K562 (cell line): ENCODE measurements at regions not wholly inside any gene's neighbourhood (a gene's known extent, or its start where the extent isn't known, plus 50 kb on each side); places are given as distances from the start of the nearest gene placed in this dataset.

Source experiments
- ATAC-seq: fragments of 200-7000 bp; cut with Tn5 transposase; 3 replicates; pipeline ENCODE4 v1.9.1; 2020; ENCODE audit warnings: moderate library complexity
- BruUV-seq: library from RNA; stranded (reverse); fragments of 400-500 nt; replicated peaks from 2 replicates; lab custom pipeline; 2021; lab: Mats Ljungman, UMichigan
- CTCF ChIA-PET: fragments of 300-600 bp; formaldehyde crosslinking; extraction: SDS; loops from one replicate; lab custom pipeline; 2021; ENCODE audit warnings: low intra/inter-chr PET ratio; lab: Yijun Ruan, JAX
- POLR2A ChIA-PET: fragments of 300-600, 350-650 bp; sonication (Branson Sonifier 250); formaldehyde crosslinking; extraction: SDS; loops from one replicate; lab custom pipeline; 2021; ENCODE audit warnings: antibody characterized with exemption, inconsistent platforms; lab: Yijun Ruan, JAX
- DNase-seq, 4 experiments: peaks; one replicate each; pipeline versions ENCODE4 v3.0.0 to v3.0.0-alpha.2; 2011 to 2018; ENCODE audit warnings: low spot score in 3 of 4, mixed read lengths in 3 of 4; ENCODE audit errors: extremely low read depth in 1 of 4
- FAIRE-seq: peaks from 2 replicates; lab custom pipeline; 2011; peaks lifted over from hg19 to GRCh38; lab: Jason Lieb, UNC
- H2AFZ ChIP-seq: 2 replicates; pipeline ENCODE4 v1.6.0; 2011; ENCODE audit warnings: low read depth, low read length, control low read depth, inconsistent platforms
- H3K27ac ChIP-seq: fragments of 200-600 bp; 3 replicates; pipeline ENCODE4 v1.8.0; 2011; ENCODE audit warnings: low read depth, mild to moderate bottlenecking, control low read depth, inconsistent platforms, low read length, moderate library complexity, mixed read lengths; ENCODE audit errors: extremely low read depth
- H3K27me3 ChIP-seq, 2 experiments: fragments of 300-600 bp in 1 of 2; 2 replicates in 1 of 2; 3 replicates in 1 of 2; pipeline versions ENCODE4 v1.6.0 to v1.8.0; 2011; ENCODE audit warnings: inconsistent platforms in 2 of 2, low read length in 2 of 2, mild to moderate bottlenecking in 1 of 2, mixed read lengths in 1 of 2, moderate library complexity in 1 of 2; ENCODE audit not compliant: control insufficient read depth in 2 of 2, insufficient read depth in 2 of 2
- H3K36me3 ChIP-seq: fragments of 300-600 bp; 3 replicates; pipeline ENCODE4 v1.8.0; 2011; ENCODE audit warnings: mild to moderate bottlenecking, low read length, inconsistent platforms; ENCODE audit not compliant: control insufficient read depth, insufficient read depth
- H3K4me1 ChIP-seq, 2 experiments: fragments of 200-600 bp in 1 of 2; replicated peaks in 1 of 2; 2 replicates in 1 of 2; 3 replicates in 1 of 2; pipeline versions ENCODE4 v1.5.1 to v1.8.0; 2011; ENCODE audit warnings: inconsistent platforms in 2 of 2, low read length in 2 of 2, mild to moderate bottlenecking in 1 of 2, mixed read lengths in 1 of 2, moderate library complexity in 1 of 2; ENCODE audit not compliant: control insufficient read depth in 2 of 2, insufficient read depth in 2 of 2
- H3K4me2 ChIP-seq: 2 replicates; pipeline ENCODE4 v1.6.1; 2011; ENCODE audit warnings: low read length, control low read depth, inconsistent platforms, mixed read lengths; ENCODE audit not compliant: insufficient read depth
- H3K4me3 ChIP-seq: fragments of 200-600 bp; sonication (generic), shearing (Covaris generic); 2 replicates; pipeline ENCODE4 v1.5.1; 2016; ENCODE audit warnings: control low read depth, inconsistent platforms
- H3K79me2 ChIP-seq: fragments of 200-600 bp; 3 replicates; pipeline ENCODE4 v1.8.0; 2011; ENCODE audit warnings: low read length, inconsistent platforms; ENCODE audit not compliant: control insufficient read depth, insufficient read depth
- H3K9ac ChIP-seq, 2 experiments: 2 replicates each; pipeline versions ENCODE4 v1.6.0 to v1.6.1; 2011; ENCODE audit warnings: low read depth in 2 of 2, low read length in 2 of 2, control low read depth in 1 of 2, inconsistent platforms in 1 of 2, mild to moderate bottlenecking in 1 of 2, mixed read lengths in 1 of 2; ENCODE audit not compliant: insufficient read depth in 1 of 2
- H3K9me1 ChIP-seq: one replicate; pipeline ENCODE4 v1.6.0; 2011; ENCODE audit warnings: inconsistent platforms, mild to moderate bottlenecking, low read length, moderate library complexity; ENCODE audit not compliant: control insufficient read depth, insufficient read depth
- H3K9me3 ChIP-seq: replicated peaks from 2 replicates; pipeline ENCODE4 v1.5.1; 2011; ENCODE audit warnings: low read depth, low read length, inconsistent platforms; ENCODE audit not compliant: control insufficient read depth, insufficient read depth
- H4K20me1 ChIP-seq: replicated peaks from 2 replicates; pipeline ENCODE4 v1.6.1; 2011; ENCODE audit warnings: low read length, inconsistent platforms, mixed read lengths; ENCODE audit not compliant: control insufficient read depth, insufficient read depth
- ATF6 ChIP-seq: sonication (generic); formaldehyde crosslinking; IDR thresholded peaks from 2 replicates; pipeline ENCODE4 v1.4.0; 2020; ENCODE audit warnings: mild to moderate bottlenecking, missing genetic modification reagents
- E2F8 ChIP-seq: fragments of 450-650 bp; IDR thresholded peaks from 2 replicates; pipeline ENCODE4 v1.7.1; 2018; ENCODE audit warnings: mild to moderate bottlenecking, low read depth; ENCODE audit not compliant: partially characterized antibody
- ELF4 ChIP-seq: fragments of 450-650 bp; formaldehyde crosslinking; IDR thresholded peaks from 2 replicates; pipeline ENCODE4 v1.4.0; 2022; ENCODE audit warnings: missing genetic modification characterization
- ELK1 ChIP-seq: sonication (generic); formaldehyde crosslinking; IDR thresholded peaks from 2 replicates; pipeline ENCODE4 v1.8.1; 2022; ENCODE audit warnings: missing genetic modification reagents
- EP400 ChIP-seq: fragments of 450-650 bp; IDR thresholded peaks from 2 replicates; pipeline ENCODE4 v1.6.1; 2017; ENCODE audit warnings: antibody characterized with exemption, mild to moderate bottlenecking, moderate library complexity
- FOXJ2 ChIP-seq: fragments of 200-800 bp; sonication (Bioruptor generic); IDR thresholded peaks from 2 replicates; pipeline ENCODE4 v1.6.1; 2016; ENCODE audit warnings: missing genetic modification characterization, missing compliant biosample characterization
- LARP7 ChIP-seq: fragments of 450-650 bp; IDR thresholded peaks from 2 replicates; pipeline ENCODE4 v1.6.1; 2016
- MEF2A ChIP-seq: IDR thresholded peaks from 2 replicates; pipeline ENCODE4 v1.6.1; 2011; ENCODE audit warnings: low read depth, mild to moderate bottlenecking, low read length, moderate library complexity; ENCODE audit not compliant: control insufficient read depth
- MEIS2 ChIP-seq: fragments of 450-650 bp; IDR thresholded peaks from 2 replicates; pipeline ENCODE4 v1.6.1; 2014; ENCODE audit warnings: mild to moderate bottlenecking; ENCODE audit not compliant: partially characterized antibody
- MTA1 ChIP-seq: fragments of 450-650 bp; IDR thresholded peaks from 2 replicates; pipeline ENCODE4 v1.6.1; 2017; ENCODE audit warnings: borderline replicate concordance
- NCOA4 ChIP-seq: fragments of 450-650 bp; IDR thresholded peaks from 2 replicates; pipeline ENCODE4 v1.6.1; 2018; ENCODE audit warnings: mild to moderate bottlenecking; ENCODE audit not compliant: partially characterized antibody
- RCOR1 ChIP-seq, 2 experiments: IDR thresholded peaks; 2 replicates each; pipeline ENCODE4 v1.6.1; 2012; ENCODE audit warnings: low read depth in 2 of 2, low read length in 2 of 2, borderline replicate concordance in 1 of 2, improper control_type of control experiment in 1 of 2
- TRIM28 ChIP-seq: fragments of 450-650 bp; IDR thresholded peaks from 2 replicates; pipeline ENCODE4 v1.6.1; 2017
- ZBTB43 ChIP-seq: sonication (generic); formaldehyde crosslinking; IDR thresholded peaks from 2 replicates; pipeline ENCODE4 v1.8.0; 2023; ENCODE audit warnings: mild to moderate bottlenecking, missing genetic modification reagents
- ZNF445 ChIP-seq: fragments of 250-450 bp; sonication (Bioruptor Pico); IDR thresholded peaks from 2 replicates; pipeline ENCODE4 v1.4.0; 2020; ENCODE audit warnings: low read depth, mild to moderate bottlenecking, moderate library complexity
- WGBS: fragments of 100-300 bp; shearing (Covaris generic); methylation state at CpG from one replicate; pipeline ENCODE4 v1.1.6; 2016; ENCODE audit warnings: low coverage, mixed read lengths; ENCODE audit not compliant: insufficient coverage; ENCODE audit errors: missing lambda C conversion rate; 5-methylcytosine and 5-hydroxymethylcytosine counted together
- in situ Hi-C: fragments of 300-500 bp; cut with MboI; formaldehyde crosslinking; loops from 4 replicates; pipeline ENCODE4 v1.15.0; 2018; ENCODE audit warnings: inconsistent platforms, mixed read lengths
- intact Hi-C: fragments of 100-400 bp; cut with micrococcal nuclease; formaldehyde crosslinking; loops from 2 replicates; pipeline ENCODE4 v1.14.2; 2022

GRCh38 chr2:226159875-226160479 is 639.6 kb downstream of the IRS1 start:
- no peaks in the 10 kb centered on the region for H3K9me1 ChIP-seq
- ChIA-PET CTCF (no interaction called here), POLR2A (no interaction called here)
- FAIRE-seq, result no peak
- intact Hi-C loops (no loop called here), in situ Hi-C loops (no loop called here)
- no TSS peak for BruUV-seq
- H3K4me1 ChIP-seq, result no peaks in the 10 kb centered on the region
- H3K4me2 ChIP-seq, result no peak overlapping the region
- no peak overlapping the region for H3K9ac ChIP-seq
- H3K9me3 ChIP-seq, result no peaks in the 10 kb centered on the region
- DNase-seq, result no peak
- 0% methylated on average over 4 of the region's 4 CpGs for WGBS
- no peaks in the 10 kb centered on the region for H3K27me3 ChIP-seq
- H3K79me2 ChIP-seq, result no peaks in the 10 kb centered on the region
- TF ChIP-seq TRIM28 (no peak), FOXJ2 (tag) (no peak), ELK1 (CRISPR knock-in tag) (no peak), RCOR1 (IDR thresholded peaks at IDR 0.05; ENCODE audit: borderline replicate concordance in 1 of 2, low read depth in 2 of 2, low read length in 2 of 2) (no peak), MEIS2 (no peak), ELF4 (no peak), EP400 (no peak), MTA1 (no peak), ZNF445 (no peak), E2F8 (no peak), ZBTB43 (no peak), NCOA4 (no peak), LARP7 (no peak), MEF2A (no peak), ATF6 (no peak)
- no peak overlapping the region for H3K4me3 ChIP-seq
- H3K27ac ChIP-seq, result no peak overlapping the region
- H4K20me1 ChIP-seq, result no peaks in the 10 kb centered on the region
- no peak for ATAC-seq
- H3K36me3 ChIP-seq, result no peaks in the 10 kb centered on the region
- H2AFZ ChIP-seq, result no peak overlapping the region
